GM13976 (cell line): ENCODE measurements at regions not wholly inside any gene's neighbourhood (a gene's known extent, or its start where the extent isn't known, plus 50 kb on each side); places are given as distances from the start of the nearest gene placed in this dataset.

Source experiments
- DNase-seq: peaks from one replicate; pipeline ENCODE4 v3.0.0; 2012; ENCODE audit warnings: low spot score
- CTCF ChIP-seq: IDR thresholded peaks from 2 replicates; pipeline ENCODE4 v1.5.1; 2012; ENCODE audit warnings: borderline replicate concordance, mild to moderate bottlenecking; ENCODE audit not compliant: insufficient read depth; ENCODE audit errors: extremely low read depth, missing control alignments, control extremely low read depth
- in situ Hi-C: fragments of 300-500 bp; cut with MboI; formaldehyde crosslinking; loops from one replicate; pipeline ENCODE4 v1.12.0; 2022; ENCODE audit warnings: low sequenced_read_pairs, mixed read lengths, inconsistent platforms; ENCODE audit not compliant: unreplicated experiment

DNA sequence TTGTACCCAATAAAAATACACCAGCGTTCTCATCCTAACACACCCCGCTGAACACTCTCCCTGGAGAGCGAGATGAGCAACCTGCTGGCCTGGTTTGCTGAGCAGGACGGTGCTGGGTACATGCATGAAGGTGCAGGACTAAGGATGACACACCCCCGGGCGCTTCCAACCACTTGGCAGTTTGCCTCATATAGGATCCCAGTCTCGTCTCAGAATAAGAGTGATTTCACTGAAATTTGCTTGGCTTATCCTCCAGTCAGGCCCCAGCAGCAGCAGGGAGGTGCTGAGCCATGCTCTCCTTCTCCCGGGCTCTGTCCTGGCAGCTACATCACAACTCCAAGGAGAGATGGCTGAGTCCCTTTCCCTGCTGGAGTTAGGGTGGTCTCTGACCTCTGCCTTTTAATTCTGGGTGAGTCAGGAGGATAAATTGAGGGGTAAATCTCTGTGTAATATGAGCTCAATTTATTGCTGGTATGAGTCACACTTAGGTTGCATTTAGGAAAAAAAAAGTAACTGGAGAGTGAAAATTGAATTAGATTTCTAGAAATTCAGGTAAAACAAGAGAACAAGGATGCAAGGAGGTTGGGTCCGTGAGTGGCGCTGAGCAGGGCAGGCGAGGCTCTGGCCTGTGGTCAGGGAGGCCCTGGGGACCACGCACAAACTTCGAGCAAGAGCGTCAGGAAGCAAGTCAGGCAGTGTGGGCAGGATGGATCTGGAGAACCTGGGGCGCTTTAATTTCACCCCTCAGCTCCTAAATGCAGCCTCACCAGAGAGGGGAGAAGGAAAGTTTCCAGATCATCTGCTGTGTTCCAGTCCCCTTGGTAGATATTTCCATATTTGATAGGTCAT is 974.0 kb downstream of the TBC1D22A start:
- DNase-seq = no peak
- TF ChIP-seq CTCF = no peak
- in situ Hi-C loops = no loop called here

DNA sequence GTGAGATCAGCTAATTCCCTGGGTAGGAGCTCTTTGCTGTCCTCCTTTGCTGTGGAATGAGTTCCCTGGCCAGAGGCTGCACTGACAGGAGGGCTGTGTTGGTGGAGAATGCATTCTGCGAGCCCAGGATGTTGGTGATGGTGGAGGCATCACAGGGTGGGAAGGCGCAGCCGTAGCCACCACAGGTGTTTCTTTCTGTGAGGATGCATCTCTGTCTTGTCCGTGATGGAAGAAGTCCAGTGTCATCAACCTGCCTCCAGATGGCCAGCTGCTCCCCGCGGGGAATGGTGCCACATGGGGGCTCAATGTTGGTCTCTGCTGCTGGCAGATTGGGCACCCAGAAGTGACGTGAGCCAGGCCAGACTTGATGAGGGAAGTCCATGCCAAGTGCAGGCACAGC is 972.1 kb downstream of the TBC1D22A start:
- in situ Hi-C loops = no loop called here
- no peak for DNase-seq

GRCh38 chr22:47727641-47728040 is 965.2 kb downstream of the TBC1D22A start:
- TF ChIP-seq CTCF = no peak
- DNase-seq = no peak
- in situ Hi-C loops = no loop called here

More for the DNA sequence above, 972.1 kb downstream of the TBC1D22A start:
- TF ChIP-seq CTCF = no peak

- in situ Hi-C loops = no loop called here
- no peak for TF ChIP-seq CTCF
- no peak for DNase-seq
Observed at GRCh38 chr22:47724751-47725150, 962.3 kb downstream of the TBC1D22A start.

DNA sequence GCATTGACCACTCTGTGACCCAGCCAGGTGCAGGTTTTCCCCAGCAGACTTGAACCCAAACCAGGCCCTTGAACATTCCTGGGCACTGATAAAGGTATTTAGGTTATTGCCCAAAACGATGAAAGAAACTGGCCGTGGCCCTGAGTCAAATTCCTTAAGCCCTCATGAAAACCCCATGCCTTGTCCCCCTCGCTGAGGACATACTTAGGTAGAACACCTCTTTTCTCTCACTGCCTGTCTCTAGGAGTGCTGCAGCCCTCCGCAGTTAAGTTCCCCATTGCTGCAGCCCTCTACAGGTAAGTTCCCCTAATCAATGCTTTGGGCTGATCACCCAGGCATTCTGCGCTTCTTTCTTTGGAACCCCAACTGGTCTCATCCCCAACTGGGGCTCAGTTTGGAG is 961.6 kb downstream of the TBC1D22A start:
- in situ Hi-C loops = no loop called here
- TF ChIP-seq CTCF = no peak
- DNase-seq = no peak

DNA sequence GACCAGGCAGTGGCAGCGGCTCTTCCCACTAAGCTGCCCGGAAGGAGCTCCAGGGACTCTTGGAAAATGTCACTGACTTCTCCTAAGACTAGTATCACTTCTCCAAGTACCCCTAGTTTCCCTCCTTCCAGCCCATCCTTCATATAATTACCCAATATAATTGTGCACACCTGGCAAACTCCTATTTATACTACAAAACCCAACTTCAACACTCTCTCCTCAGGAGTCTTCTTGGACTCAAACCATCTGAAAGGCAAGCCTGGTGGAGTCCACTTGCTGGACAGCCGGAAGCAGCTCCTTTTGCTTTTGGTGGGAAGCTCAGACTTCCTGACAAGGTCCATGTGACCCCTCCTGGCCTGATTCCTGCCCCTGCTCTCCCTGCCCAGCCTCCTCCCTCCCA is 955.9 kb downstream of the TBC1D22A start:
- no peak for DNase-seq
- no peak for TF ChIP-seq CTCF
- in situ Hi-C loops = no loop called here
